WTC11 (cell line): ENCODE measurements at regions not wholly inside any gene's neighbourhood (a gene's known extent, or its start where the extent isn't known, plus 50 kb on each side); places are given as distances from the start of the nearest gene placed in this dataset.
"Not testable (repeated sequence)": the region's sequence is repeated elsewhere in the genome, so short reads cannot be mapped to it uniquely, and the experiment has no call there.

ENCODE experiments used
- ATAC-seq: fragments of 200-7000 bp; cut with Tn5 transposase; 2 replicates; pipeline ENCODE4 v1.10.0; 2021; ENCODE audit warnings: mild to moderate bottlenecking, moderate library complexity
- CTCF ChIA-PET: fragments of 300-600 bp; sonication (Branson Sonifier 250); formaldehyde crosslinking; loops from one replicate; lab custom pipeline; 2021; ENCODE audit warnings: antibody characterized with exemption; lab: Charles Lee
- POLR2A ChIA-PET: fragments of 350-600 bp; sonication (Branson Sonifier 250); formaldehyde crosslinking; loops from one replicate; lab custom pipeline; 2021; ENCODE audit warnings: antibody characterized with exemption; lab: Charles Lee
- DNase-seq: peaks from one replicate; pipeline ENCODE4 v3.0.0; 2021; ENCODE audit warnings: low spot score
- H3K27ac Mint-ChIP-seq: 2 replicates; pipeline ENCODE4 v1.8.0; 2021; ENCODE audit warnings: mixed read lengths
- H3K27me3 Mint-ChIP-seq: 2 replicates; pipeline ENCODE4 v1.8.0; 2021; ENCODE audit warnings: low read depth, mild to moderate bottlenecking, moderate library complexity, mixed read lengths
- H3K36me3 Mint-ChIP-seq: 2 replicates; pipeline ENCODE4 v1.8.0; 2021; ENCODE audit warnings: mixed read lengths
- H3K4me1 Mint-ChIP-seq: 2 replicates; pipeline ENCODE4 v1.8.0; 2022; ENCODE audit warnings: mixed read lengths
- H3K4me3 Mint-ChIP-seq: 2 replicates; pipeline ENCODE4 v1.8.0; 2021; ENCODE audit warnings: mild to moderate bottlenecking, moderate library complexity, mixed read lengths
- H3K9me3 Mint-ChIP-seq: 2 replicates; pipeline ENCODE4 v1.8.0; 2021; ENCODE audit warnings: mixed read lengths
- AR ChIP-seq: fragments of 250-450 bp; sonication (Bioruptor Pico); IDR thresholded peaks from 2 replicates; pipeline ENCODE4 v1.9.0; 2021; ENCODE audit warnings: mild to moderate bottlenecking
- FOXK1 ChIP-seq: sonication (generic); formaldehyde crosslinking; IDR thresholded peaks from 2 replicates; pipeline ENCODE4 v1.8.0; 2022; ENCODE audit warnings: mild to moderate bottlenecking, moderate library complexity, missing genetic modification reagents
- HMGXB4 ChIP-seq: sonication (generic); formaldehyde crosslinking; IDR thresholded peaks from 2 replicates; pipeline ENCODE4 v1.8.1; 2023; ENCODE audit warnings: mild to moderate bottlenecking, moderate library complexity, missing genetic modification reagents
- MAX ChIP-seq: sonication (generic); formaldehyde crosslinking; IDR thresholded peaks from 2 replicates; pipeline ENCODE4 v1.8.0; 2022; ENCODE audit warnings: mild to moderate bottlenecking, missing genetic modification reagents
- NFATC4 ChIP-seq: fragments of 250-450 bp; sonication (Bioruptor Pico); IDR thresholded peaks from 2 replicates; pipeline ENCODE4 v1.9.0; 2021; ENCODE audit warnings: mild to moderate bottlenecking
- SOX15 ChIP-seq: fragments of 250-450 bp; sonication (Bioruptor Pico); IDR thresholded peaks from 2 replicates; pipeline ENCODE4 v1.9.0; 2021; ENCODE audit warnings: mild to moderate bottlenecking
- TEAD1 ChIP-seq: sonication (generic); formaldehyde crosslinking; IDR thresholded peaks from 2 replicates; pipeline ENCODE4 v1.8.0; 2022; ENCODE audit warnings: mild to moderate bottlenecking, missing genetic modification reagents
- ZBTB43 ChIP-seq: sonication (generic); formaldehyde crosslinking; IDR thresholded peaks from 2 replicates; pipeline ENCODE4 v1.8.1; 2023; ENCODE audit warnings: mild to moderate bottlenecking, missing genetic modification reagents
- ZNF423 ChIP-seq: fragments of 250-450 bp; sonication (Bioruptor Pico); IDR thresholded peaks from 2 replicates; pipeline ENCODE4 v2.1.2; 2022; ENCODE audit warnings: mild to moderate bottlenecking, moderate library complexity
- ZNF425 ChIP-seq: fragments of 250-450 bp; sonication (Bioruptor Pico); conservative IDR thresholded peaks from 2 replicates; pipeline ENCODE4 v1.9.0; 2021; ENCODE audit warnings: mild to moderate bottlenecking
- ZNF512 ChIP-seq: sonication (generic); formaldehyde crosslinking; IDR thresholded peaks from 2 replicates; pipeline ENCODE4 v1.8.1; 2022; ENCODE audit warnings: missing genetic modification reagents, borderline replicate concordance
- ZNF671 ChIP-seq: fragments of 250-450 bp; sonication (Bioruptor Pico); IDR thresholded peaks from 2 replicates; pipeline ENCODE4 v1.8.0; 2021; ENCODE audit warnings: mild to moderate bottlenecking

GRCh38 chrX:1118572-1119199 is 93.8 kb downstream of the CRLF2 start:
- TF ChIP-seq HMGXB4 (CRISPR knock-in tag) (no peak), SOX15 (CRISPR knock-in tag) (no peak), ZNF512 (CRISPR knock-in tag) (peak; percentile 83; the same call in 1 of the 2 replicates), NFATC4 (CRISPR knock-in tag) (no peak), ZNF425 (CRISPR knock-in tag) (no peak)
- ATAC-seq (no peak), DNase-seq (no peak)
- no peaks in the 10 kb centered on the region for H3K27me3 Mint-ChIP-seq
- no peaks in the 10 kb centered on the region for H3K9me3 Mint-ChIP-seq
- no peak overlapping the region for H3K4me3 Mint-ChIP-seq
- peaks cover 9% of the 10 kb centered on the region for H3K4me1 Mint-ChIP-seq
- CTCF ChIA-PET, result no interaction called here
- POLR2A ChIA-PET, result no interaction called here
- H3K27ac Mint-ChIP-seq, result peak overlapping the region; percentile 37; the same call in 1 of the 2 replicates
- H3K36me3 Mint-ChIP-seq, result no peaks in the 10 kb centered on the region

GRCh38 chrX:1115411-1115810 is 97.0 kb downstream of the CRLF2 start:
- ATAC-seq, H3K9me3 Mint-ChIP-seq, H3K36me3 Mint-ChIP-seq: not testable (repeated sequence)

GRCh38 chrX:1112321-1112720 is 100.1 kb downstream of the CRLF2 start:
- Mint-ChIP-seq H3K27me3 (peaks cover 3% of the 10 kb centered on the region), H3K4me1 (peaks cover 46% of the 10 kb centered on the region), H3K4me3 (peak overlapping the region; percentile 62), H3K36me3 (no peaks in the 10 kb centered on the region), H3K9me3 (peaks cover 11% of the 10 kb centered on the region), H3K27ac (peak overlapping the region; percentile 89)
- peak; percentile 22 for ATAC-seq
- TF ChIP-seq MAX (CRISPR knock-in tag) (no peak), ZBTB43 (CRISPR knock-in tag) (peak; percentile 6; the same call in 1 of the 2 replicates)
- ChIA-PET CTCF (no interaction called here), POLR2A (no interaction called here)
- no peak for DNase-seq

More at GRCh38 chrX:1115411-1115810, 97.0 kb downstream of the CRLF2 start:
- H3K4me3 Mint-ChIP-seq, CTCF ChIA-PET, POLR2A ChIA-PET, H3K27ac Mint-ChIP-seq, H3K27me3 Mint-ChIP-seq, DNase-seq: not testable (repeated sequence)
- H3K4me1 Mint-ChIP-seq, result peaks cover 34% of the 10 kb centered on the region

GRCh38 chrX:1111601-1112300 is 100.7 kb downstream of the CRLF2 start:
- ATAC-seq (peak; percentile 73), DNase-seq (peak; percentile 64)
- Mint-ChIP-seq H3K27ac (peak overlapping the region; percentile 89), H3K4me1 (peaks cover 51% of the 10 kb centered on the region), H3K9me3 (peaks cover 11% of the 10 kb centered on the region), H3K27me3 (peaks cover 9% of the 10 kb centered on the region), H3K4me3 (peak overlapping the region; percentile 62), H3K36me3 (no peaks in the 10 kb centered on the region)
- CTCF ChIA-PET, result no interaction called here
- TF ChIP-seq ZBTB43 (CRISPR knock-in tag) (peak; percentile 67; the same call in 1 of the 2 replicates), ZNF423 (CRISPR knock-in tag) (peak; percentile 60; the same call in 1 of the 2 replicates), ZNF671 (CRISPR knock-in tag) (no peak), FOXK1 (CRISPR knock-in tag) (no peak), AR (CRISPR knock-in tag) (no peak), TEAD1 (CRISPR knock-in tag) (no peak)
- POLR2A ChIA-PET, result no interaction called here
